Activated T-helper 17 cell treated with anti-CD3 and anti-CD28 coated beads, Interleukin-2, amount 50 U/mL, for 72 hours (primary cell): ENCODE measurements at regions not wholly inside any gene's neighbourhood (a gene's known extent, or its start where the extent isn't known, plus 50 kb on each side); places are given as distances from the start of the nearest gene placed in this dataset.
A peak's percentile ranks its signal among the peaks of the same experiment; 100 is the strongest.
"Not testable (repeated sequence)": the region's sequence is repeated elsewhere in the genome, so short reads cannot be mapped to it uniquely, and the experiment has no call there.

Source experiments
- ATAC-seq: fragments of 150-1000 bp; cut with Tn5 transposase; replicated peaks from 2 replicates; pipeline ENCODE4 v1.10.0; 2021; ENCODE audit warnings: mild to moderate bottlenecking, moderate library complexity
- H3K27ac Mint-ChIP-seq: one replicate; pipeline ENCODE4 v1.8.0; 2022; ENCODE audit warnings: mixed read lengths
- H3K27me3 Mint-ChIP-seq: one replicate; pipeline ENCODE4 v1.8.0; 2022; ENCODE audit warnings: mixed read lengths
- H3K36me3 Mint-ChIP-seq: one replicate; pipeline ENCODE4 v1.8.0; 2022; ENCODE audit warnings: low read depth, mild to moderate bottlenecking, mixed read lengths
- H3K4me1 Mint-ChIP-seq: one replicate; pipeline ENCODE4 v1.8.0; 2022; ENCODE audit warnings: mixed read lengths
- H3K4me3 Mint-ChIP-seq: one replicate; pipeline ENCODE4 v1.8.0; 2022; ENCODE audit warnings: mild to moderate bottlenecking, mixed read lengths
- H3K9me3 Mint-ChIP-seq: one replicate; pipeline ENCODE4 v1.8.0; 2022; ENCODE audit warnings: mixed read lengths

GRCh38 chr11:116688202-116688540, 84.6 kb downstream of the BUD13 start:
- Mint-ChIP-seq H3K27me3 (peaks cover 22% of the 10 kb centered on the region), H3K27ac (no peak overlapping the region), H3K4me3 (no peak overlapping the region), H3K36me3 (no peaks in the 10 kb centered on the region), H3K4me1 (no peaks in the 10 kb centered on the region), H3K9me3 (peaks cover 4% of the 10 kb centered on the region)
- no peak for ATAC-seq

- Mint-ChIP-seq H3K4me3 (no peak overlapping the region), H3K36me3 (no peaks in the 10 kb centered on the region), H3K27me3 (peaks cover 25% of the 10 kb centered on the region), H3K4me1 (no peaks in the 10 kb centered on the region), H3K27ac (no peak overlapping the region), H3K9me3 (peaks cover 6% of the 10 kb centered on the region)
- no peak for ATAC-seq
These were observed 85.2 kb downstream of the BUD13 start for GRCh38 chr11:116687458-116688201.

- H3K4me1 Mint-ChIP-seq, result no peaks in the 10 kb centered on the region
These were observed 85.9 kb downstream of the BUD13 start for GRCh38 chr11:116686866-116687265.

GRCh38 chr11:116683982-116684381, 88.8 kb downstream of the BUD13 start:
- Mint-ChIP-seq H3K4me3 (no peak overlapping the region), H3K9me3 (peaks cover 6% of the 10 kb centered on the region), H3K27ac (no peak overlapping the region), H3K36me3 (no peaks in the 10 kb centered on the region), H3K4me1 (no peaks in the 10 kb centered on the region), H3K27me3 (peaks cover 37% of the 10 kb centered on the region)
- no peak for ATAC-seq

More at GRCh38 chr11:116686866-116687265, 85.9 kb downstream of the BUD13 start:
- Mint-ChIP-seq H3K27me3 (peaks cover 25% of the 10 kb centered on the region), H3K4me3 (no peak overlapping the region), H3K36me3 (no peaks in the 10 kb centered on the region), H3K27ac (no peak overlapping the region), H3K9me3 (peaks cover 6% of the 10 kb centered on the region)
- no peak for ATAC-seq

- Mint-ChIP-seq H3K4me3 (no peak overlapping the region), H3K27me3 (peaks cover 25% of the 10 kb centered on the region), H3K27ac (no peak overlapping the region), H3K9me3 (peaks cover 6% of the 10 kb centered on the region), H3K36me3 (no peaks in the 10 kb centered on the region), H3K4me1 (no peaks in the 10 kb centered on the region)
- ATAC-seq, result peak; percentile 53
These were observed 92.2 kb downstream of the BUD13 start for GRCh38 chr11:116680349-116681125.

GRCh38 chr11:116678887-116679286, 93.9 kb downstream of the BUD13 start:
- ATAC-seq, result no peak

GRCh38 chr11:116667318-116667717, 105.5 kb downstream of the BUD13 start:
- Mint-ChIP-seq H3K9me3 (peaks cover 18% of the 10 kb centered on the region), H3K27me3 (peaks cover 38% of the 10 kb centered on the region)
- H3K4me3 Mint-ChIP-seq, ATAC-seq, H3K36me3 Mint-ChIP-seq, H3K4me1 Mint-ChIP-seq, H3K27ac Mint-ChIP-seq: not testable (repeated sequence)

More at GRCh38 chr11:116678887-116679286, 93.9 kb downstream of the BUD13 start:
- H3K27ac Mint-ChIP-seq, result no peak overlapping the region
- no peaks in the 10 kb centered on the region for H3K4me1 Mint-ChIP-seq
- peaks cover 6% of the 10 kb centered on the region for H3K9me3 Mint-ChIP-seq
- peaks cover 21% of the 10 kb centered on the region for H3K27me3 Mint-ChIP-seq
- H3K36me3 Mint-ChIP-seq, result no peaks in the 10 kb centered on the region
- H3K4me3 Mint-ChIP-seq, result no peak overlapping the region

- not testable (repeated sequence) for H3K4me3 Mint-ChIP-seq
These were observed 106.0 kb downstream of the BUD13 start for GRCh38 chr11:116666673-116667249.

GRCh38 chr11:116665523-116665922, 107.3 kb downstream of the BUD13 start:
- no peaks in the 10 kb centered on the region for H3K4me1 Mint-ChIP-seq
- H3K36me3 Mint-ChIP-seq, result no peaks in the 10 kb centered on the region
- H3K27me3 Mint-ChIP-seq, result peaks cover 47% of the 10 kb centered on the region
- ATAC-seq, result no peak
- H3K27ac Mint-ChIP-seq, result no peak overlapping the region
- no peak overlapping the region for H3K4me3 Mint-ChIP-seq
- peaks cover 18% of the 10 kb centered on the region for H3K9me3 Mint-ChIP-seq

More at GRCh38 chr11:116666673-116667249, 106.0 kb downstream of the BUD13 start:
- H3K36me3 Mint-ChIP-seq, H3K4me1 Mint-ChIP-seq, H3K27ac Mint-ChIP-seq, ATAC-seq: not testable (repeated sequence)
- peaks cover 18% of the 10 kb centered on the region for H3K9me3 Mint-ChIP-seq
- H3K27me3 Mint-ChIP-seq, result peaks cover 43% of the 10 kb centered on the region

- Mint-ChIP-seq H3K4me3 (no peak overlapping the region), H3K4me1 (no peaks in the 10 kb centered on the region), H3K9me3 (peaks cover 12% of the 10 kb centered on the region), H3K27ac (no peak overlapping the region), H3K27me3 (peaks cover 48% of the 10 kb centered on the region), H3K36me3 (no peaks in the 10 kb centered on the region)
- ATAC-seq, result no peak
These were observed 111.7 kb downstream of the BUD13 start for GRCh38 chr11:116661056-116661455.

- Mint-ChIP-seq H3K36me3 (no peaks in the 10 kb centered on the region), H3K9me3 (peaks cover 4% of the 10 kb centered on the region), H3K4me1 (no peaks in the 10 kb centered on the region), H3K4me3 (no peak overlapping the region), H3K27ac (no peak overlapping the region), H3K27me3 (peaks cover 44% of the 10 kb centered on the region)
- ATAC-seq, result no peak
These were observed 112.8 kb downstream of the BUD13 start for GRCh38 chr11:116660011-116660410.

- Mint-ChIP-seq H3K9me3 (peaks cover 4% of the 10 kb centered on the region), H3K4me3 (no peak overlapping the region), H3K4me1 (no peaks in the 10 kb centered on the region), H3K27me3 (peaks cover 44% of the 10 kb centered on the region), H3K36me3 (no peaks in the 10 kb centered on the region), H3K27ac (no peak overlapping the region)
- no peak for ATAC-seq
These were observed 113.8 kb downstream of the BUD13 start for GRCh38 chr11:116658876-116659535.

GRCh38 chr11:116657842-116658825, 114.7 kb downstream of the BUD13 start:
- no peak for ATAC-seq
- Mint-ChIP-seq H3K9me3 (no peaks in the 10 kb centered on the region), H3K27me3 (peaks cover 44% of the 10 kb centered on the region), H3K4me1 (no peaks in the 10 kb centered on the region), H3K36me3 (no peaks in the 10 kb centered on the region), H3K27ac (no peak overlapping the region), H3K4me3 (no peak overlapping the region)
